Type B pancreatic cell (in vitro differentiated cells): ENCODE measurements at regions not wholly inside any gene's neighbourhood (a gene's known extent, or its start where the extent isn't known, plus 50 kb on each side); places are given as distances from the start of the nearest gene placed in this dataset.

Source experiments
- DNase-seq: peaks from one replicate; pipeline ENCODE4 v3.0.0; 2021; ENCODE audit warnings: mixed read lengths; ENCODE audit not compliant: unreplicated experiment; ENCODE audit errors: extremely low spot score
- H3K27ac Mint-ChIP-seq: 2 replicates; pipeline ENCODE4 v1.8.0; 2021; ENCODE audit warnings: mild to moderate bottlenecking, mixed read lengths
- H3K27me3 Mint-ChIP-seq: 2 replicates; pipeline ENCODE4 v1.8.0; 2021; ENCODE audit warnings: mixed read lengths
- H3K36me3 Mint-ChIP-seq: 2 replicates; pipeline ENCODE4 v1.8.0; 2021; ENCODE audit warnings: mixed read lengths
- H3K4me1 Mint-ChIP-seq: one replicate; pipeline ENCODE4 v1.8.0; 2021; ENCODE audit warnings: mixed read lengths; ENCODE audit not compliant: unreplicated experiment
- H3K4me3 Mint-ChIP-seq: 2 replicates; pipeline ENCODE4 v1.8.0; 2021; ENCODE audit warnings: mild to moderate bottlenecking, mixed read lengths
- H3K9me3 Mint-ChIP-seq: 2 replicates; pipeline ENCODE4 v1.8.0; 2021; ENCODE audit warnings: mixed read lengths
- TF ChIP-seq, protein P1 (sequence below): fragments of 200-600 bp; sonication (generic); conservative IDR thresholded peaks from 2 replicates; pipeline ENCODE4 v1.5.0; 2021; ENCODE audit warnings: antibody characterized with exemption, mild to moderate bottlenecking

DNA sequence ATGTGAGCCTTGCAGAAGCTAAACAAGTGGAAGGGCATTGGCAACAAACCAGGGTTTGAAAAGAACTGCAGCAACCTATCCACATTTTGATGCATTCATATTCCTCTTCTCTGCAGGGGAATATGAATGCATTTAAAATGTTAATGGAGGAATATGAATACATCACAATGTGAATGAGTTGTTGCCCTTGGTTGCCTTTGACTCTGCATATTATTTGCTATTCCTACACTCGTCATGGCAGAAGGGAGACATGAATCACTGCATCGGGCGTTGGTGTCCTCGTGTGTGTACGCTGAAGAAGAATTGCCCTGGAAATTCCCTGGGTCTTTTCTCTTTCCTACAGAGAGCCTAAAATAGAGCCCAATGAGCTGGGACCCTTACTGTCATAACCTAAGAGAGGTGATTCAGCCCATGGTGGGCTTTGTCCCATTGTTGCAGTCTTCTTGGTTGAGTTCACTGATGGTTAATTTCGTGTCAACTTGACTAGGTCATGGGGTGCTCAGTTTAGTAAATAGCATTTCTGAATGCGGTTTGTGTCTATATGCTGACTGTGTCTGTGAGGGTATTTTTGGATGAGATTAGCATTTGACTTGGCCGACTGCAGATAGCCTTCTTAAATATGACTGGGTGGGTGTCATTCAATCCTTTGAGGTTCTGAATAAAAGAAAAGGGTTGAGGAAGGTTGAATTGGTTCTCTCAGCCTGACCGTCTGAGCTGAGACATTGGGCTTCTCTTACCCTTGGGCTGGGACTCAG lies 1422.9 kb upstream of the TMEM132C start:
- Mint-ChIP-seq H3K4me1 (no peaks in the 10 kb centered on the region), H3K36me3 (no peaks in the 10 kb centered on the region), H3K9me3 (no peaks in the 10 kb centered on the region), H3K27me3 (no peaks in the 10 kb centered on the region), H3K27ac (no peak overlapping the region), H3K4me3 (no peak overlapping the region)
- TF ChIP-seq, protein P1, sequence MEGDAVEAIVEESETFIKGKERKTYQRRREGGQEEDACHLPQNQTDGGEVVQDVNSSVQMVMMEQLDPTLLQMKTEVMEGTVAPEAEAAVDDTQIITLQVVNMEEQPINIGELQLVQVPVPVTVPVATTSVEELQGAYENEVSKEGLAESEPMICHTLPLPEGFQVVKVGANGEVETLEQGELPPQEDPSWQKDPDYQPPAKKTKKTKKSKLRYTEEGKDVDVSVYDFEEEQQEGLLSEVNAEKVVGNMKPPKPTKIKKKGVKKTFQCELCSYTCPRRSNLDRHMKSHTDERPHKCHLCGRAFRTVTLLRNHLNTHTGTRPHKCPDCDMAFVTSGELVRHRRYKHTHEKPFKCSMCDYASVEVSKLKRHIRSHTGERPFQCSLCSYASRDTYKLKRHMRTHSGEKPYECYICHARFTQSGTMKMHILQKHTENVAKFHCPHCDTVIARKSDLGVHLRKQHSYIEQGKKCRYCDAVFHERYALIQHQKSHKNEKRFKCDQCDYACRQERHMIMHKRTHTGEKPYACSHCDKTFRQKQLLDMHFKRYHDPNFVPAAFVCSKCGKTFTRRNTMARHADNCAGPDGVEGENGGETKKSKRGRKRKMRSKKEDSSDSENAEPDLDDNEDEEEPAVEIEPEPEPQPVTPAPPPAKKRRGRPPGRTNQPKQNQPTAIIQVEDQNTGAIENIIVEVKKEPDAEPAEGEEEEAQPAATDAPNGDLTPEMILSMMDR = no peak
- DNase-seq = no peak

DNA sequence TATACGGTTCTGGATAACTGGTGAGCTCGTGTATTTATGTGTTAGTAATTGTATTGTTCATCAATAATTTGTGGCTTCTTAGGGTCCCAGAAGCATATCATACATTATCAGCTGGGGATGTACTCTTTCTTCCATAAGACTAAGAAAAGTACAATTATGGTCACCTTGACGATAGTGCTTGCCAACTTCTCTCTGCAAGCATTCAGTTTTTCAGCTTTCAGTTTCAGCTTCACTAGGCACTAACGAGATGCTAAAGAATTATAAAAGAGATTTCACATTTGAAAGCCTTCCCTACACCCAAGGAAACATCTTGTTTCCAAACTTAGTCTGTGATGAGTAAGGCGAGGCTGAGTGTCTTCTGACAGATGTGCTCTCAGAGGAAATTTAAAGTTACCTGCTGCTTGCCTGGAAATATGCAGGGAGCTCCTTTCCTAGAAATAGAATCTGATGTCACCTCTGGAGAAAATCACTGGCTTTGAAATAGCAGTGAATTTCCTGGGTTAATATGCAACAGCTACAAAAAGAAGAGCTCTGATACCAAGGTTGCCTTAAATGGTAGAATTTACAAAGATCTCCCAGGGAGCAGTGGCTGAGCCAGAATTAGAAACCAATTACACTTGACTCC lies 1419.9 kb upstream of the TMEM132C start:
- Mint-ChIP-seq H3K4me1 (no peaks in the 10 kb centered on the region), H3K4me3 (no peak overlapping the region), H3K27ac (no peak overlapping the region), H3K27me3 (no peaks in the 10 kb centered on the region), H3K36me3 (no peaks in the 10 kb centered on the region), H3K9me3 (no peaks in the 10 kb centered on the region)
- DNase-seq = no peak
- TF ChIP-seq, protein P1 = no peak

DNA sequence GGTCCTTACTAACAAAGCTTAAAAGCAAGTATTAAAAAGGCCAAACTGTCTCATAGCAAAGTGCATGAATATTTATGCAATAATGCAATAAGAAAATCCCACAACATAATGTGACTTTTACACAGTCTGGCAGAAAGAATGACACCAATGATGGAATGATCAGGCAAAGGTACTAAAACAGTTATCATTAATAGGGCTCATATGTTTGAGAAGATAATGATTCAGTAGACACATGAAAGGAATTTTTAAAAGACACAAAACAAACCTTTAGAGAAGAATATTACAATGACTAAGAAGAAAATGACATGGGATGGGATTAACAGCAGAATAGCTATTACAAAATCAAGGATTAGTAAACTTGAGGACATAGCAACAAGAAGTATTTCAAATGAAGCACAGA lies 1411.2 kb upstream of the TMEM132C start:
- TF ChIP-seq, protein P1 = no peak
- Mint-ChIP-seq H3K9me3 (no peaks in the 10 kb centered on the region), H3K27me3 (peaks cover 3% of the 10 kb centered on the region), H3K27ac (no peak overlapping the region), H3K4me1 (no peaks in the 10 kb centered on the region), H3K4me3 (no peak overlapping the region), H3K36me3 (no peaks in the 10 kb centered on the region)
- DNase-seq = no peak

DNA sequence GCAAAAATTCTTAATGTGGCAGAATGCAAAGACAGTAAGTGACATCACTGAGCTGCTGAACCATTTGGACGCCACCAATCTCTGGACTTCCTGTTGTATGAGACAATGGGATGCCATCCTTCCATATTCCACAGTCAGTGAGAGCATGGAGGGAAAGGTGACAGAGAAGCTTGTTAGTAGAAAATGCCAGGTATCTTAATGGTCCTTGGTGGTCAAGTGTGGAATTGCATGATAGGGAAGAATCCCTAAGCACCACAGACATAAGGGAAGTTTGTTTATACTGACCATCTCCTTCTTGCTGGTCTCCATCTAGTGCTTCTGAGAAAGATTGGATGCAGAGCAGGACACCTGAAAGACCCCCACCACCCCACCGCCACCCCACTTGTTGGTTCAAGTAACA lies 1410.0 kb upstream of the TMEM132C start:
- TF ChIP-seq, protein P1 = peak; percentile 41
- no peak overlapping the region for H3K4me3 Mint-ChIP-seq
- peaks cover 3% of the 10 kb centered on the region for H3K27me3 Mint-ChIP-seq
- no peaks in the 10 kb centered on the region for H3K9me3 Mint-ChIP-seq
- H3K4me1 Mint-ChIP-seq = no peaks in the 10 kb centered on the region
- no peaks in the 10 kb centered on the region for H3K36me3 Mint-ChIP-seq
- DNase-seq = no peak
- H3K27ac Mint-ChIP-seq = no peak overlapping the region

DNA sequence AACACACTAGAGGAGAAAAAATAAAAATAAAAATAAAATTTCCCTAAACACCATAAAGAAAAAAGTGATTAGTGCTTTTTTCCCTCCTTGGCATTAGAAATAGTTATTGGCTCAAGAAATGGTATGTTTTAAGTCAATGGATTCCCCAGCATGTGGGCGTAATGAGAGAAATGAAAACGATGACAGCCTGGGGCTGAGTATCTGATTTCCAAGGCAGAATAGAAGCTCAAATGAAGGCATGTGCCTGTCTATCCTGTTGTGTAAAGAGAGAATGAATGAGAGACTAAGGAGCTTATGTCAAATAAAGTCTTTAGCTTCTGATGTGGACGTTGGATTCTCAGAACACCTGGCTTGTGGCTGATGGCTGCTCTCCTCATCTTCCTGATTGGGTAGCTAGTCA lies 1408.4 kb upstream of the TMEM132C start:
- Mint-ChIP-seq H3K27ac (no peak overlapping the region), H3K27me3 (peaks cover 3% of the 10 kb centered on the region), H3K9me3 (no peaks in the 10 kb centered on the region), H3K4me1 (no peaks in the 10 kb centered on the region), H3K4me3 (no peak overlapping the region), H3K36me3 (no peaks in the 10 kb centered on the region)
- DNase-seq = no peak
- TF ChIP-seq, protein P1 = no peak
